ENCODE measurements at regions not wholly inside any gene's neighbourhood (a gene's known extent, or its start where the extent isn't known, plus 50 kb on each side); places are given as distances from the start of the nearest gene placed in this dataset.

GRCh38 chr2:156695595-156695994 lies 259.4 kb downstream of the GPD2 start:
- DNase-seq (ENCODE audit: low read depth in 2 of 3, low spot score in 1 of 3): no peak

GRCh38 chr2:156697906-156698305 lies 261.7 kb downstream of the GPD2 start:
- no peak for DNase-seq (ENCODE audit: low read depth in 2 of 3, low spot score in 1 of 3)

GRCh38 chr2:156700681-156701080 lies 264.5 kb downstream of the GPD2 start:
- no peak for DNase-seq (ENCODE audit: low read depth in 2 of 3, low spot score in 1 of 3)

GRCh38 chr2:156702541-156702940 lies 266.4 kb downstream of the GPD2 start:
- DNase-seq (ENCODE audit: low read depth in 2 of 3, low spot score in 1 of 3): no peak

GRCh38 chr2:156703642-156704041 lies 267.5 kb downstream of the GPD2 start:
- no peak for DNase-seq (ENCODE audit: low read depth in 2 of 3, low spot score in 1 of 3)

- DNase-seq (ENCODE audit: low read depth in 2 of 3, low spot score in 1 of 3): no peak
Measured at GRCh38 chr2:156704132-156704531, 268.0 kb downstream of the GPD2 start.

GRCh38 chr2:156704617-156705016 lies 268.4 kb downstream of the GPD2 start:
- DNase-seq (ENCODE audit: low read depth in 2 of 3, low spot score in 1 of 3): no peak

GRCh38 chr2:156706576-156706975 lies 270.4 kb downstream of the GPD2 start:
- DNase-seq (ENCODE audit: low read depth in 2 of 3, low spot score in 1 of 3): no peak

- DNase-seq (ENCODE audit: low read depth in 2 of 3, low spot score in 1 of 3): no peak
Measured at GRCh38 chr2:156708051-156708450, 271.9 kb downstream of the GPD2 start.

GRCh38 chr2:156709091-156709490 lies 272.9 kb downstream of the GPD2 start:
- DNase-seq (ENCODE audit: low read depth in 2 of 3, low spot score in 1 of 3): no peak

- no peak for DNase-seq (ENCODE audit: low read depth in 2 of 3, low spot score in 1 of 3)
Measured at GRCh38 chr2:156719036-156719435, 282.9 kb downstream of the GPD2 start.

- DNase-seq (ENCODE audit: low read depth in 2 of 3, low spot score in 1 of 3): no peak
Measured at GRCh38 chr2:156727867-156728266, 291.7 kb downstream of the GPD2 start.

- no peak for DNase-seq (ENCODE audit: low read depth in 2 of 3, low spot score in 1 of 3)
Measured at GRCh38 chr2:156728328-156728727, 292.1 kb downstream of the GPD2 start.

GRCh38 chr2:156731506-156731905 lies 295.3 kb downstream of the GPD2 start:
- DNase-seq (ENCODE audit: low read depth in 2 of 3, low spot score in 1 of 3): no peak

GRCh38 chr2:156736950-156737349 lies 300.8 kb downstream of the GPD2 start:
- no peak for DNase-seq (ENCODE audit: low read depth in 2 of 3, low spot score in 1 of 3)

GRCh38 chr2:156739301-156739700 lies 303.1 kb downstream of the GPD2 start:
- DNase-seq (ENCODE audit: low read depth in 2 of 3, low spot score in 1 of 3): no peak

- no peak for DNase-seq (ENCODE audit: low read depth in 2 of 3, low spot score in 1 of 3)
Measured at GRCh38 chr2:156745619-156746018, 309.4 kb downstream of the GPD2 start.

GRCh38 chr2:156748221-156748620 lies 312.0 kb downstream of the GPD2 start:
- DNase-seq (ENCODE audit: low read depth in 2 of 3, low spot score in 1 of 3): no peak

- DNase-seq (ENCODE audit: low read depth in 2 of 3, low spot score in 1 of 3): no peak
Measured at GRCh38 chr2:156752042-156752441, 315.9 kb downstream of the GPD2 start.

GRCh38 chr2:156753766-156754165 lies 317.6 kb downstream of the GPD2 start:
- no peak for DNase-seq (ENCODE audit: low read depth in 2 of 3, low spot score in 1 of 3)

- DNase-seq (ENCODE audit: low read depth in 2 of 3, low spot score in 1 of 3): no peak
Measured at GRCh38 chr2:156756516-156756915, 320.3 kb downstream of the GPD2 start.

GRCh38 chr2:156763174-156763573 lies 327.0 kb downstream of the GPD2 start:
- no peak for DNase-seq (ENCODE audit: low read depth in 2 of 3, low spot score in 1 of 3)

GRCh38 chr2:156765043-156765442 lies 328.9 kb downstream of the GPD2 start:
- DNase-seq (ENCODE audit: low read depth in 2 of 3, low spot score in 1 of 3): no peak

- DNase-seq (ENCODE audit: low read depth in 2 of 3, low spot score in 1 of 3): no peak
Measured at GRCh38 chr2:156765450-156765849, 329.3 kb downstream of the GPD2 start.
